NCI-H146 treated with DMSO at 0.1 percent for 48 hours (cell line): ENCODE measurements at regions not wholly inside any gene's neighbourhood (a gene's known extent, or its start where the extent isn't known, plus 50 kb on each side); places are given as distances from the start of the nearest gene placed in this dataset.
"Not testable (repeated sequence)": the region's sequence is repeated elsewhere in the genome, so short reads cannot be mapped to it uniquely, and the experiment has no call there.

Experiments
- DNase-seq: peaks from one replicate; lab custom pipeline; 2025; ENCODE audit not compliant: unreplicated experiment; lab: John Stamatoyannopoulos, UW

DNA sequence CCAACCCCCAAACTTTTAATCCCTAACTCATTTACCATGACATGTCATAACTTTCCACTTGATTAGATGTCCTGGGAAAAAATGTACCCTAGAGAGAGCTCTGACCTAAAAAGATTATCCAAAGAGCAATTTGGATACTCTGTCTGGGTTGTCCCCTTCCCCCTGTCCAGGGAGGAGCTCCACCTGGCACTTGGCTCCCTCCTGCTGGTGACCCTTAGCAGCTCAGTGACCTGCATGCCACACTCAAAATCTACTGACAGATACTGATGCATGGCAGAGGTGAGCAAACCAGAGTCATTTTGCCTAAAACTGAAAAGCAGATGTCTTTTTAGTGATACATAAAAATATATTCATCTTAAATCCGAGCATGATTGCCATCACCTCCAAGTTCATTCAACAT, 442.3 kb upstream of the CHRM3 start:
- no peak for DNase-seq

DNA sequence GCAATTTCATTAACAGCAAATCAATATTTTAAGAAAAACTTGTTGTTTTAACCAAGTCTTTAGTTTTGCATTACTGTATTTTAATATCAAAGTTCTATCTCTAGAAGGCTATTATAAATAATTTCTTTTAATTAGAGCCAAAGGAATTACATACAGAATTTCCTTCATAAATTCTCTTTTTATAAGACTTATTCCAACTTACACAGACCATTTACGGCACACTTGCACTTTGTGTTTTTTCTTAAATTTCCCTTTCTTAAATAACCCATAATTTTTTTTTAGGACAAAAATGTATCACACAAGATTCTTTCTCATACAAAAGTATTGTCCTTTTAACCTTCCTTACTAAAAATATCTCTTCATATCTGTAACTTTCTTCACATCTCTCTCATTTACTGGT, 458.5 kb upstream of the CHRM3 start:
- DNase-seq, result no peak

DNA sequence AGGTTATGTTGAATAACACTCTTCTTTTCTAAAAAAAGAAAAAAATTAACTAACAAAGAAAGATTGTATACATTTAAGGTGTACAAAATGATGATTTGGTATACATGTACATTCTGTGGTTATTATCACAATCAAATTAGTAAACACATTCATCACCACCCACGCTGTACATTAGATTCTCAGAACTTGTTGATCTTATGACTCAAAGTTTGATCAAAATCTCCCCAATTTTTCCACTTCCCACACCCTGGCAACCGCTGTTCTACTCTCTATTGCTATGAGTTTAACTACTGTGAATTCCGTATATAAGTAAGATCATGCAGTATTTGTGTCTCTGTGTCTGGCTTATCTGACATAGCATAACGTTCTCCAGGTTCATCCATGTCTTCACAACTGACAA, 469.5 kb upstream of the CHRM3 start:
- DNase-seq, result no peak

DNA sequence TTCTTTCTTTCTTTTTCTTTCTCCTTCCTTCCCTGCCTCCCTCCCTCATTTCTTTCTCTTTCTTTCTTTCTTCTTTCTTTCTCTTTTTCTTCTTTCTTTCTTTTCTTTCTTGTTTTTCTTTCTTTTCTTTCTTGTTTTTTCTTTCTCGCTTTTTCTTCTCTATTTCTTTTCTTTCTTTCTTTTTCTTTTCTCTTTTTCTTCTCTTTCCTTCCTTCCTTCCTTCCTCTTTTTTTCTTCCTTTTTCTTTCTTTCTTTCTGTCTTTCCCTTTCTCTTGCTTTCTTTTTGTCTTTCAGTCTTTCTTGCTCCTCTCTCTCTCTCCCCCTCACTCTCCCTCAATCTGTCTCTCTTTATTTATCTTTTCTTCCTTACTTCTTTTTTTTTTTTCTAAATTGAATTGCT, 472.0 kb upstream of the CHRM3 start:
- no peak for DNase-seq

DNA sequence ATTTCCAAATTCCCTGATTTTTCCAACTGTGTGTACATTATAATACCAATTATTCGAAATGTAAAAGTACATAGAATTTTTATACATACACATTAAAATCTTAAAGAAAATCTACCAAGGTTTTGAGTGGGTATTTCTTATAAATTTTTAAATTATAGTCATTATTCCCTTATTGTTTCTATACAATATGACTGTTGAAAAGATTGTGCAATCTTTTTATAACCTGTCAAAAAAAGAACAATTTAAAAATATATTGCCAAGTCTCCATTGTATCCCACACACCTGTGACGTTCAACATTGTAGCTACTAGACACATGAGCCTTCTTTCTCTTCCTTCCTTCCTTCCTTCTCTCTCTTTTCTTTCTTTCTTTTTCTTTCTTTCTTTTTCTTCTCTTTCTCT, 473.2 kb upstream of the CHRM3 start:
- no peak for DNase-seq

DNA sequence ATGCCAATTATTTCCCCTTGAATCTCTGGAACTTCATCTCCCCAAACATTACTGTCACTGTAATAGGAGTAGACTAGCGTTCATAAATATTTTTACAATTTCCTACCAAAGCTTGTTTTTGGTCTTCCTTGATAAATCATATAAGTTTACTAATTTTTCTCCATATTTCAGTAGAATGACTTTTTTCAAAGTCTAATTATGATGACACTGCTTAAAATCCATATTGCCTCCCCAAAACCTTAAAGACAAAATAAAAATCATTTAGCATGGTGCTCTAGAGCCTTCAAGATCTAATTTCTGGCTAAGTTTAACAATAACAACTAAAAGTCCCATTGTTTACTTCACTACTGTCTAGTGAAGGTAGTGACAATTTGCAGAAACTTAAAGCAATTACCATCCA, 474.2 kb upstream of the CHRM3 start:
- DNase-seq, result no peak

DNA sequence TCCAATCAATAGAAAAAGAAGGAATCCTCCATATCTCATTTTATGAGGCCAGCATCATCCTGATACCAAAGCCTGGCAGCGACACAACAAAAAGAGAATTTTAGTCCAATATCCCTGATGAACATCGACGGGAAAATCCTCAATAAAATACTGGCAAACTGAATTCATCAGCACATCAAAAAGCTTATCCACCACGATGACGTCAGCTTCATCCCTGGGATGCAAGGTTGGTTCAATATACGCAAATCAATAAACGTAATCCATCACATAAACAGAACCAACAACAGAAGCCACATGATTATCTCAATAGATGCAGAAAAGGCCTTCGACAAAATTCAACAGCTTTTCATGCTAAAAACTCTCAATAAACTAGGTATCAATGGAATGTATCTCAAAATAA, 483.6 kb upstream of the CHRM3 start:
- not testable (repeated sequence) for DNase-seq

DNA sequence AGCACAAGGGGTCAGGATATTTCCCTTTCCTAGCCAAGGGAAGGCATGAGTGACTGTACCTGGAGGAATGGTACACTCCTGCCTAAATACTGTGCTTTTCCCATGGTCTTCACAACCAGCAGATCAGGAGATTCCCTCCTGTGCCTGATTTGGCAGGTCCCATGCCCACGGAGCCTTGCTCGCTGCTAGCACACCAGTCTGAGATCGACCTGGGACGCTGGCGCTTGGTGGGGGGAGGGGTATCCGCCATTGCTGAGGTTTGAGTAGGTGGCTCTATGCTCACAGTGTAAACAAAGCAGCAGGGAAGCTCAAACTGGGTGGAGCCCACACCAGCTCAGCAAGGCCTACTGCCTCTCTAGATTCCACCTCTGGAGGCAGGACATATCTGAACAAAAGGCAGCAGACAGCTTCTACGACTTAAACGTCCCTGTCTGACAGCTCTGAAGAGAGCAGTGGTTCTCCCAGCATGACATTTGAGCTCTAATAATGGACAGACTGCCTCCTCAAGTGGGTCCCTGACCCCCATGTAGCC, 486.0 kb upstream of the CHRM3 start:
- DNase-seq, result no peak

DNA sequence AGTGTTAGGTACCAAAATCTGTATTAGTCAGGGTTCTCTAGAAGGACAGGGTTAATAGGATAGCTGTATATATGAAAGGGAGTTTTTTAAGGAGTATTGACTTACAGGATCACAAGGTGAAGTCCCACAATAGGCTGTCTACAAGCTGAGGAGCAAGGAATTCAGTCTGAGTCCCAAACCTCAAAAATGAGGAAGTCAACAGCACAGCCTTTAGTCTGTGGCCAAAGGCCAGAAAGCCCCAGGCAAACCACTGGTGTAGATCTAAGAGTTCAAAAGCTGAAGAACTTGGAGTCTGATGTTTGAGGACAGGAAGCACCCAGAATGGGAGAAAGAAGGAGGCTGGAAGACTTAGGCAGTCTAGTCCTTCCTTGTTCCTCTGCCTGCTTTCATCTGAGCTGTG, 487.5 kb upstream of the CHRM3 start:
- no peak for DNase-seq

DNA sequence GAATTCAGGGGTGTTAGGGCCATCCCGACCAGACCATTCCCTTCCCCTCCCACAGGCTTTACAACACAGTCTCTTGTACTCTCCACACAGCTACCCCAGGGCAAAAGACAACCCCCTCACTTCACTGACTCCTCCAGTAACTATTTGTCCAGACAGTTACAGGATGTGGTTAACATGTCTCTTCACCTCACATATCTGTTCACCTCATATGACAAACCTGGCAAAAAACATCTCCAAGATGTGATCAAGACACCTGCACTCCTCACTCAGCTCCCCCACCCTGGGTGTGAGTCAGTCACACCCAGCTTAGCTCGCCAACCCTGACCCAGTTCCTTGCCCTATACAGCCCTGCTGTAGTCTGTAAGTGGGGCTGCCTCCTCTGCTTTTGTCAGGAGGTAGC, 490.5 kb upstream of the CHRM3 start:
- no peak for DNase-seq

DNA sequence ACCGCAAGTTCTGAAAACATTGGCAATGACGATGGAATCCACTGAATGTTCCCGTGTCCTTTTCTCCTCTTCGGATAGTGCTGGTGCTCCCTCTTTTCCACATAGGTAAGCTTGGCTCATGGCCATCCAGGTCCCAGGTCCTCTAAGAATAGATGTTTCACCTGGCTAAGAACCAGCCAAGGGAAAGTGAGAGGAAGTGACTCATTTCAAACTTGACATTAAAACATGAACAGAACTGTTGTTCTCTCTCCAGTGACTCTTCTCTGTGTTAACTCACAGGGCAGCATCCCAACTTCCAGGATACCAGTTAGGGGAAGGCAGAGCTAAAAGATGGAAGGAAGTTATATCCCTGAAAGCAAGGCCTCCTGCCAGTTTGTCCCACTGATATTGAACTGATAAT, 493.8 kb upstream of the CHRM3 start:
- no peak for DNase-seq

DNA sequence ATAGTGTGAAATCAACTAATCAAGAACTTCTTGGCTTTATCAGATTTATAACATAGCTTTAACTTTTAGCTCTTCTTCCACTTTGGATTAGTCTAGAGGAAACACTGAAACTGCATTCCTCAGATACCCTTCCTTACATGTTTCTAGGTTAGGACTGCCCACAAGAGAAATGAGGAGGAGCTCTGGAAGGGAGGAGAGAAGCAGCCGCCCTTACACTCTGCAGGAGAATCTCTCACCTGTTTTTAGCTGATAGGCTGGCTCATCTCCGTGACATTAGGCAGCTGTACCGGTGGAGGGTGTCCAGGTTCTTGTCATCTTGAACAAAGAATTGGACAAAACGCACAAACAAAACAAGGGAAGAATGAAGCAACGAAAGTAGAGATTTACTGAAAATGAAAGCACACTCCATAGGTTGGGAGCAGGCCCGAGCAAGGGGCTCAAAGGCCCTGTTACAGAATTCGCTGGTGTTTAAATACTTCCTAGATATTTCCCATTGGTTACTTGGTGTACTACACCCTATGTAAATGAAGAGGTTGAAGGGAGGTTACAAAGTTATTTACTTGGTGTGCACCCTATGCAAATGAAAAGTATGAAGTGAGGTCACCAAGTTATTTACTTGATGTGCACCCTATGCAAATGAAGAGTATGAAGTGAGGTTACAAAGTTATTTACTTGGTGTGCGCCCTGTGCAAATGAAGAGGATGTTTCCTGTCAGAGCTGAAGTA, 524.9 kb upstream of the CHRM3 start:
- DNase-seq, result no peak

DNA sequence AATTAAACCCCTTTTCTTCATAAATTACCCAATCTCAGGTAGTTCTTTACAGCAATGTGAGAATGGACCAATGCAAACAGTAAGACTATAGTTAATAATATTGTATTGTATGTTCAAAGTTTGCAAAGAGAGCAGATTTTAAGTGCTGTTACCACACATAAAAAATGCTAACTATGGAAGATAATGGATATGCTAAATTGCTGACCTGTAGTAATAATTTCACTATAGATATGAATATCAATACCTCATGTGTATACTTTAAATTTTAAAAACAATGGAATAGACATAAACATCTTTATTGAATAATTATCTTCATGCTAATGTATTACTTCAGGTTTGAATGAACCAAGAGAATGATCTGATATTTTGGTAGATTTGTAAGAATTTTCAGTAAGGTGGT, 552.4 kb upstream of the CHRM3 start:
- no peak for DNase-seq

DNA sequence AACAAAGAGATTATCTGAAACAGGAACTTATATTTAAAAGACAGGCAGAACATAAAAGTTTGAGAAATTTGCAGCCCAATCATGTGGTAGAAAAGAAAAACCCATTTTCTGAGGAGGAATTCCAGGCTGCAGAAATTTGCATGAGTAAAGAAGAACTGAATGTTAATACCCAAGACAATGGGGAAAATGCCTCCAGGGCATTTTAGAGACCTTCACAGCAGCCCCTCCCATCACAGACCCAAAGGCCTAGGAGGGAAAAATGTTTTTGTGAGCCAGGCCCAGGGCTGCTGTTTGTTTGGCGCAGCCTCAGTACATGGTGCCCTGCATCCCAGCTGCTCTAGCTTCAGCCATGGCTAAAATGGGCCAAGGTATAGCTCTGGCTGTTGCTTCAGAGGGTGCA, 554.3 kb upstream of the CHRM3 start:
- DNase-seq, result no peak

DNA sequence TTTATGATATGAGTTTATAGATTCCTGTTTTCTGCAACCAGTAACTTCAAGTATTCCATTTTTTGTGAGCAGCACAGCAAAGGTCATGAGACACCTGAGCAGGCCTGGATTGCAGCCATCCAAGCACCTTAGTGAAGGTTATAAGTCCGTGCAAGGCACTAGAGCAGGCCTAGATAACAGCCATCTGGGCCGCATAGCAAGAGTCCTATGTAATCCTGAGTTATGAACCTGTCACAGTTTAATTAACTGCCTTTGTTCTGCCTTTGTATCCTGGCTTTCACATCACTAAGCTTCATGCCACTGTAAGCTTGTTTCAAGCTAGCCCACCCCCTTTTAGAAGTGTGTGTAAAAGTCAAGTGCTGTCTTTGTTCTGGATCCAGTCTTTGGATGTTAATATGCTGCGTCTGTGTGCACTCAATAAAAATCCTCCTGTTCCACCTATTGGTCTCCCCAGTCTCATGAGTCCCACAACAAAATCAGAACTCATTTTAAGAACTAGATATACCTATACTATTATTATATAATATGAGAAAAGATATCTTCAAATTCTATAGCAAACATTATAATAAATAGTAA, 556.2 kb upstream of the CHRM3 start:
- no peak for DNase-seq

DNA sequence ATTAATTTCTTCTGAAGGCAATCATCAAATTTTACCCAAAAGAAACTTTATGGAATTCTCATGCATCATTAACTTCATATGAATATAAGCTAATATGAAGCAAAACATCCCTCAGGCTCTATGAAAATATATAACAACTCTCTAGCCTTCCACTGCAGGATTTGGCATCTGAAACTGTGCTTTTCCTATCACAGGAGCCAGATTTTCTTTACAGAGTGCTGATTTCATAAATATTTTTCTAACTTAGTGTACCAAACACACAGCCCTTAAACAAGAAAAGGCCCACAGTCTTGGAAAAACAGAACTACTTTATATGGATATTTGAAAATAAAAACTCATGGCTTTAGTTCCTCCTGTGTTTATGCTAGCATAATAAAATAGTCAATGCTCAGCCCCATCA, 559.5 kb upstream of the CHRM3 start:
- no peak for DNase-seq

DNA sequence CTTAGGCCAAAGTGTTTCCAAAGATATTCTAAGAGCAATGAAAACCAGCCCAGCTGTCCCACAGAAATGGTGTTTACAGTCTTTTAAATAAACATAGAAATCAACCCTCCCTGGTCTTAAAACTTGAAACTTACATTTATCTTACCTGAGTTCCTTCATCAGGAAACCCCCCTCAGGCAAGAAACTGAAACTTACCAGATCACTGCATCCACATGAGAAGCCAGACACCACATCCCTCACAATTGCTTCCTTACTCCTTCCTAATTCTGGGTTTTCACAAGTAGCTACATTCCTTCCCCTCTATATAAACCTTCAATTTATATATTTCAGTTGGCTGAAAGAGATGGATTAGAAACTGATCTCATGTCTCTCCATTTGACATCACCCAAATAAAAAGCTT, 563.0 kb upstream of the CHRM3 start:
- no peak for DNase-seq

DNA sequence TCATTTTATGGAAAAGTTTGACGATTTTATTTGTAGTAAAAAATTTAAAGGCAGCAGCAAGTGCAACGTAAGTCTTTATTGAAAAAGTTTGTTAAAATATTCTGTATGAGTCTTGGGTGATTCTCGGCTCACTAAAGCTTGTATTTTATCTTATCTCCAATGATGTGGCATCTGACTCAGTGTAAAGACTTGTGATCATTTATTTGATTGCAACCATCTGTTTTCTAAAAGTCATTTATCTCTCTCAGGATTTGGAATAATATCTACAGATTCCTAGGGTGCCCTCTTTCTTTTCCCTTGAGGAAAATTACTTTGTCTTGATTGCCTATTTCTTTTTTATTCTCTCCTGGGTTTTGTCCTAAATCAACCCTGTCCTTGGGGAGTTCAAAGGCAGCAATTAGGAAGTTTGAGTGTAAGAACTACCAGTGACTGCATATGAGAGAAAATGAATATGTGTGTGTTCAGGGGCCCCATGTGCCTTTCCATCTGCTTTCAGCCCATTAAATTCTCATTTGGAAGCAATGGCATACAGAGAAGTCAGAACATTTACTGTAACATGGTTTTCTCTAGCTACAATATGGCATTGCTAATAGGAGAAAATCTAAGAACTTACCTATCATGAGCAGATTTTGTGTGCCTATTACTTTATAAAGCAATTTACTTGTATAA, 575.0 kb upstream of the CHRM3 start:
- no peak for DNase-seq

DNA sequence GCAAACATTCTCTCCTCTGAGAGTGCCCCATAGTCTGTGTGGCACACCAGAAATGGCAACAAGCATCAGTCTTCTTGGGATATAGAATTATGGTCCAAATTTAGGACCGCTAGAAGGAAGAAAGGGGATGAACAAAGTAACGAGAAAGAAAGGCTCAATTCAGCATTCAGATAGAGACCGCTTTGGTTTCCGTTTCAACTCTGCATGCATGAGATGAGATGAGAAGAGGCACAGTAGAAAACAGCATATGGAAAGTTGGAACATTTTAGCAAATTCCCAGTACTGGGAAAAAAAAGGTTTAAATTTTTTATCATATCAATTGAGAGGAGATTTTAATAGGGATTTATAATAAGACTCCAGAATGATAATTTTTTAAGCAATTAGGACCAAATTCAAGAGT, 595.5 kb upstream of the CHRM3 start:
- no peak for DNase-seq

DNA sequence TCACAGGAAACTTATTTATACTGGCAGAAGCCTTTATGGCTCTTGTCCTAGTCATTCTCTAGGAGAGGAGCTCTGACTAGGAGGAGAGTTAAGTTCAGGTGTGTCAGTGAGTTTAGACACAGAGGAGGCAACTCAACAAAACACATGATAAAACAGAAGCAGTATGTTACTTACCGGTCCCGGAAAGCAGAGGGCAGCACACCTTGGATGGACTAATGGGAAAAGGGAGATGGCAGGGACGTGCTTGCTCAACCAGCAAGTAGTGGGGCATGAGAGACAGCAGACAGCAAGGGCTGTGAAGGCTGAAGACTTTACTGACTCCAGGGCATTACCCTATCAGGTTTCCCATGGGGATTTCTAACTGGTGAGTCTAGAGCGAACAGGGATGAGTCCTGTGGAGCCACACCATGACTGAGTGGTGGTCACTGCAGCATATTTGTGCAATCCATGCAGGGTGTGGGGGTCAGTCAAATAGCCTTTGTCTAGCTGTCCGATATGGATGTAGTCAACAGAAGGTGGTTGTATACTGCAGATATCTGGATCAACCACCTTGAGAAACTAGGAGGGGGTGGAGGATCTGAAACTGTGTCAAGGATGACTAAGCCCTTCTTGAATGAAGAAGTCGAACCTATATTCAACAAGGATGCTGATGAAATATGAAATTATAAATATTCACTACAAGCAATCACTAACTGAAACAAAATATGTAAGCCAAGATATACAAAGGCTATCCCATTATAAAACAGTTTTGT, 596.3 kb upstream of the CHRM3 start:
- no peak for DNase-seq

DNA sequence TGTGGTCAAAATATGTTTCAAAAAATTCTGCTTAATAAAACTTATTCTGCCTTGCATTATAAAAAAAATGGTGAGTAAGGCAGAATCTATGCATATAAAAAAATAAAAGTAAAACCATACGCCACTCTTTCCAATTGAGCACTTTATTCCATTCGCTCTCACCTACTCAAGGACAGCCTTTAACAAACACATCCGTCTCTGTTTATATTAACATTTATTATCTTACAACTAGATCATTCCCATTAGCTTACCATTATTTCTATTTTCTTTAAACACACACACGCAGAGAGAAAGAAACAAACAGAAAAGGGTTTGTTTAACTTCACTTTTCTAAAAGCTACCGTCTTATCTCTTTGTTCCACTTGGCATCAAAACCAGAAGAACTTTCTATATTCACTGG, 598.9 kb upstream of the CHRM3 start:
- no peak for DNase-seq

DNA sequence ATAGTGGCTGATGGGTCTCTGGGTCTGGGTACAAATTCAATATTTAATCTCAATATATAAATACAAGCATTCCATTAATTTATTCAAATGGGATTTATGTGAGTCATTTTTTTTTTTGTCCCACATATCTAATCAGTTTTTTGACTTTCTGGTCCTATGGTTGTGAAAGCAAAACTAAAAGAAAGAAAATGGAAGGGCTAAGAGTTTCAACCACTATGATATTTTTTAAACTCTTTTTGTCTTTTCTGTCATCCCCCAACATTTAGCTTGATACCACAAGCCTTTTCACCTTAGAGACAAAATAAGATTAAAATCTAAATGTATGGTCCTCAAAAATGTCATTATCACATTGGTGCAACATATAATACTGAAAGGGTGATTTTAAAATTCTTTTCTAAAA, 602.7 kb upstream of the CHRM3 start:
- DNase-seq, result no peak
